ENCODE measurements at regions not wholly inside any gene's neighbourhood (a gene's known extent, or its start where the extent isn't known, plus 50 kb on each side); places are given as distances from the start of the nearest gene placed in this dataset.

- TF ChIP-seq, protein P1, sequence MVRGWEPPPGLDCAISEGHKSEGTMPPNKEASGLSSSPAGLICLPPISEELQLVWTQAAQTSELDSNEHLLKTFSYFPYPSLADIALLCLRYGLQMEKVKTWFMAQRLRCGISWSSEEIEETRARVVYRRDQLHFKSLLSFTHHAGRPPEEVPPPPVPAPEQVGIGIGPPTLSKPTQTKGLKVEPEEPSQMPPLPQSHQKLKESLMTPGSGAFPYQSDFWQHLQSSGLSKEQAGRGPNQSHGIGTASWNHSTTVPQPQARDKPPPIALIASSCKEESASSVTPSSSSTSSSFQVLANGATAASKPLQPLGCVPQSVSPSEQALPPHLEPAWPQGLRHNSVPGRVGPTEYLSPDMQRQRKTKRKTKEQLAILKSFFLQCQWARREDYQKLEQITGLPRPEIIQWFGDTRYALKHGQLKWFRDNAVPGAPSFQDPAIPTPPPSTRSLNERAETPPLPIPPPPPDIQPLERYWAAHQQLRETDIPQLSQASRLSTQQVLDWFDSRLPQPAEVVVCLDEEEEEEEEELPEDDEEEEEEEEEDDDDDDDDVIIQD (CRISPR knock-in tag; IDR thresholded peaks at IDR 0.05; ENCODE audit: low read depth) = no peak; the same call in 1 of the 2 replicates
- no peak for TF ChIP-seq RAD21 (CRISPR knock-in tag; IDR thresholded peaks at IDR 0.05)
- TF ChIP-seq, protein P2, sequence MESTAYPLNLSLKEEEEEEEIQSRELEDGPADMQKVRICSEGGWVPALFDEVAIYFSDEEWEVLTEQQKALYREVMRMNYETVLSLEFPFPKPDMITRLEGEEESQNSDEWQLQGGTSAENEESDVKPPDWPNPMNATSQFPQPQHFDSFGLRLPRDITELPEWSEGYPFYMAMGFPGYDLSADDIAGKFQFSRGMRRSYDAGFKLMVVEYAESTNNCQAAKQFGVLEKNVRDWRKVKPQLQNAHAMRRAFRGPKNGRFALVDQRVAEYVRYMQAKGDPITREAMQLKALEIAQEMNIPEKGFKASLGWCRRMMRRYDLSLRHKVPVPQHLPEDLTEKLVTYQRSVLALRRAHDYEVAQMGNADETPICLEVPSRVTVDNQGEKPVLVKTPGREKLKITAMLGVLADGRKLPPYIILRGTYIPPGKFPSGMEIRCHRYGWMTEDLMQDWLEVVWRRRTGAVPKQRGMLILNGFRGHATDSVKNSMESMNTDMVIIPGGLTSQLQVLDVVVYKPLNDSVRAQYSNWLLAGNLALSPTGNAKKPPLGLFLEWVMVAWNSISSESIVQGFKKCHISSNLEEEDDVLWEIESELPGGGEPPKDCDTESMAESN (CRISPR knock-in tag; conservative IDR thresholded peaks at IDR 0.05) = no peak
- TF ChIP-seq ZNF136 (CRISPR knock-in tag; IDR thresholded peaks at IDR 0.05; ENCODE audit: low read depth) = no peak
- TF ChIP-seq FOXK1 (CRISPR knock-in tag; IDR thresholded peaks at IDR 0.05; ENCODE audit: borderline replicate concordance, low read depth) = no peak
- TF ChIP-seq FOXA3 (CRISPR knock-in tag; IDR thresholded peaks at IDR 0.05) = peak; percentile 73
- TF ChIP-seq HDAC1 (CRISPR knock-in tag; IDR thresholded peaks at IDR 0.05) = peak; percentile 66
- TF ChIP-seq ZMAT3 (CRISPR knock-in tag; conservative IDR thresholded peaks at IDR 0.05) = no peak
- no peak for TF ChIP-seq ZNF768 (CRISPR knock-in tag; IDR thresholded peaks at IDR 0.05)
- peak; percentile 77 for TF ChIP-seq HOXA3 (CRISPR knock-in tag; IDR thresholded peaks at IDR 0.05)
- TF ChIP-seq ZNF512B (CRISPR knock-in tag; IDR thresholded peaks at IDR 0.05; ENCODE audit: borderline replicate concordance) = no peak
- TF ChIP-seq ZNF530 (CRISPR knock-in tag; IDR thresholded peaks at IDR 0.05; ENCODE audit: low read depth) = no peak
- TF ChIP-seq NFE2L2 (IDR thresholded peaks at IDR 0.05; ENCODE audit: low read length) = no peak
- no peak for TF ChIP-seq RBFOX2 (IDR thresholded peaks at IDR 0.05; ENCODE audit: low read depth, low read length)
- no peak for TF ChIP-seq ZSCAN9 (CRISPR knock-in tag; IDR thresholded peaks at IDR 0.05; ENCODE audit: borderline replicate concordance)
- TF ChIP-seq, protein P3, sequence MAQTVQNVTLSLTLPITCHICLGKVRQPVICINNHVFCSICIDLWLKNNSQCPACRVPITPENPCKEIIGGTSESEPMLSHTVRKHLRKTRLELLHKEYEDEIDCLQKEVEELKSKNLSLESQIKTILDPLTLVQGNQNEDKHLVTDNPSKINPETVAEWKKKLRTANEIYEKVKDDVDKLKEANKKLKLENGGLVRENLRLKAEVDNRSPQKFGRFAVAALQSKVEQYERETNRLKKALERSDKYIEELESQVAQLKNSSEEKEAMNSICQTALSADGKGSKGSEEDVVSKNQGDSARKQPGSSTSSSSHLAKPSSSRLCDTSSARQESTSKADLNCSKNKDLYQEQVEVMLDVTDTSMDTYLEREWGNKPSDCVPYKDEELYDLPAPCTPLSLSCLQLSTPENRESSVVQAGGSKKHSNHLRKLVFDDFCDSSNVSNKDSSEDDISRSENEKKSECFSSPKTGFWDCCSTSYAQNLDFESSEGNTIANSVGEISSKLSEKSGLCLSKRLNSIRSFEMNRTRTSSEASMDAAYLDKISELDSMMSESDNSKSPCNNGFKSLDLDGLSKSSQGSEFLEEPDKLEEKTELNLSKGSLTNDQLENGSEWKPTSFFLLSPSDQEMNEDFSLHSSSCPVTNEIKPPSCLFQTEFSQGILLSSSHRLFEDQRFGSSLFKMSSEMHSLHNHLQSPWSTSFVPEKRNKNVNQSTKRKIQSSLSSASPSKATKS (CRISPR knock-in tag; IDR thresholded peaks at IDR 0.05) = no peak
- no peak for TF ChIP-seq U2AF2 (IDR thresholded peaks at IDR 0.05; ENCODE audit: low read depth, low read length)
- peak; percentile 88 for TF ChIP-seq BHLHE40 (IDR thresholded peaks at IDR 0.05; ENCODE audit: low read length)
- TF ChIP-seq AFF4 (CRISPR knock-in tag; IDR thresholded peaks at IDR 0.05) = no peak
- TF ChIP-seq DPF2 (CRISPR knock-in tag; IDR thresholded peaks at IDR 0.05; ENCODE audit: borderline replicate concordance, low read depth) = peak; percentile 39; the same call in 1 of the 2 replicates
Observed at GRCh38 chr5:102138243-102138653, 157.8 kb downstream of the SLCO4C1 start (continued).
